Fibroblast of pulmonary artery (primary cell): ENCODE measurements at regions not wholly inside any gene's neighbourhood (a gene's known extent, or its start where the extent isn't known, plus 50 kb on each side); places are given as distances from the start of the nearest gene placed in this dataset.

ENCODE experiments used
- DNase-seq: peaks from one replicate; pipeline ENCODE4 v3.0.0-alpha.2; 2010; ENCODE audit warnings: low read depth
- H3K4me3 ChIP-seq: replicated peaks from 2 replicates; pipeline ENCODE4 v1.5.1; 2011; ENCODE audit warnings: low read depth, mild to moderate bottlenecking, control low read depth, low read length, moderate library complexity
- CTCF ChIP-seq: IDR thresholded peaks from 2 replicates; pipeline ENCODE4 v1.5.1; 2011; ENCODE audit warnings: mild to moderate bottlenecking, control low read depth, low read length, inconsistent platforms; ENCODE audit errors: missing control alignments

GRCh38 chr7:17194656-17195055 is 103.8 kb upstream of the AHR start:
- no peak overlapping the region for H3K4me3 ChIP-seq
- TF ChIP-seq CTCF, result no peak
- DNase-seq, result no peak

GRCh38 chr7:17195576-17195975 is 102.9 kb upstream of the AHR start:
- DNase-seq, result no peak
- H3K4me3 ChIP-seq, result no peak overlapping the region
- TF ChIP-seq CTCF, result no peak

- no peak for DNase-seq
- TF ChIP-seq CTCF, result no peak
- H3K4me3 ChIP-seq, result no peak overlapping the region
Measured at GRCh38 chr7:17205910-17206309, 92.5 kb upstream of the AHR start.

- no peak overlapping the region for H3K4me3 ChIP-seq
- no peak for TF ChIP-seq CTCF
- DNase-seq, result no peak
Measured at GRCh38 chr7:17206349-17206905, 92.0 kb upstream of the AHR start.

GRCh38 chr7:17207220-17207619 is 91.2 kb upstream of the AHR start:
- peak; percentile 92 for DNase-seq
- no peak overlapping the region for H3K4me3 ChIP-seq
- TF ChIP-seq CTCF, result no peak

- no peak for DNase-seq
- H3K4me3 ChIP-seq, result no peak overlapping the region
- TF ChIP-seq CTCF, result no peak
Measured at GRCh38 chr7:17209101-17209500, 89.4 kb upstream of the AHR start.

GRCh38 chr7:17211307-17211836 is 87.1 kb upstream of the AHR start:
- DNase-seq, result no peak
- no peak overlapping the region for H3K4me3 ChIP-seq
- no peak for TF ChIP-seq CTCF
